Retinal pigment epithelial cell (primary cell): ENCODE measurements at regions not wholly inside any gene's neighbourhood (a gene's known extent, or its start where the extent isn't known, plus 50 kb on each side); places are given as distances from the start of the nearest gene placed in this dataset.
"Not testable (repeated sequence)": the region's sequence is repeated elsewhere in the genome, so short reads cannot be mapped to it uniquely, and the experiment has no call there.

Source experiments
- DNase-seq: peaks from one replicate; pipeline ENCODE4 v3.0.0-alpha.2; 2010; ENCODE audit warnings: low read depth
- H3K4me3 ChIP-seq: 2 replicates; pipeline ENCODE4 v1.5.1; 2011; ENCODE audit warnings: mild to moderate bottlenecking, low read length, control low read depth, moderate library complexity
- TF ChIP-seq, protein P1 (sequence below): conservative IDR thresholded peaks from 2 replicates; pipeline ENCODE4 v1.5.1; 2011; ENCODE audit warnings: low read depth, low read length, control low read depth, inconsistent platforms

DNA sequence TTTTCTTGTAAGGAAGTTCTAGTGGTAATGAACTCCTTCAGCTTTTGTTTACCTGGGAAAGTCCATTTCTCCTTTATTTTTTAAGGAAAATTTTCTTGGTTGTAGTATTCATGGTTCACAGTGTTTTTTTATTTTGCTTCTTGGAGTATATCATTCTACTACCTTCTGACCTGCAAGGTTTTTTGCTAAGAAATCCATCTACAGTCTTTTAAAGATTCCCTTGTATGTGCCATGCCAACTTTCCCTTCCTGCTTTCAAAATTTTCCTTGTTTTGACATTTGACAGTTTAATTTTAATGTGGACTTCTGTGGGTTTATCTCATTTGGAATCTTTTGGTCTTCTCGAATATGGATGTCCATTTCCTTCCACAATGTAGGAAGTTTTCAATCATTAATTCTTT, 855.6 kb downstream of the TBC1D32 start:
- TF ChIP-seq, protein P1, sequence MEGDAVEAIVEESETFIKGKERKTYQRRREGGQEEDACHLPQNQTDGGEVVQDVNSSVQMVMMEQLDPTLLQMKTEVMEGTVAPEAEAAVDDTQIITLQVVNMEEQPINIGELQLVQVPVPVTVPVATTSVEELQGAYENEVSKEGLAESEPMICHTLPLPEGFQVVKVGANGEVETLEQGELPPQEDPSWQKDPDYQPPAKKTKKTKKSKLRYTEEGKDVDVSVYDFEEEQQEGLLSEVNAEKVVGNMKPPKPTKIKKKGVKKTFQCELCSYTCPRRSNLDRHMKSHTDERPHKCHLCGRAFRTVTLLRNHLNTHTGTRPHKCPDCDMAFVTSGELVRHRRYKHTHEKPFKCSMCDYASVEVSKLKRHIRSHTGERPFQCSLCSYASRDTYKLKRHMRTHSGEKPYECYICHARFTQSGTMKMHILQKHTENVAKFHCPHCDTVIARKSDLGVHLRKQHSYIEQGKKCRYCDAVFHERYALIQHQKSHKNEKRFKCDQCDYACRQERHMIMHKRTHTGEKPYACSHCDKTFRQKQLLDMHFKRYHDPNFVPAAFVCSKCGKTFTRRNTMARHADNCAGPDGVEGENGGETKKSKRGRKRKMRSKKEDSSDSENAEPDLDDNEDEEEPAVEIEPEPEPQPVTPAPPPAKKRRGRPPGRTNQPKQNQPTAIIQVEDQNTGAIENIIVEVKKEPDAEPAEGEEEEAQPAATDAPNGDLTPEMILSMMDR: no peak
- H3K4me3 ChIP-seq: no peak overlapping the region
- no peak for DNase-seq

DNA sequence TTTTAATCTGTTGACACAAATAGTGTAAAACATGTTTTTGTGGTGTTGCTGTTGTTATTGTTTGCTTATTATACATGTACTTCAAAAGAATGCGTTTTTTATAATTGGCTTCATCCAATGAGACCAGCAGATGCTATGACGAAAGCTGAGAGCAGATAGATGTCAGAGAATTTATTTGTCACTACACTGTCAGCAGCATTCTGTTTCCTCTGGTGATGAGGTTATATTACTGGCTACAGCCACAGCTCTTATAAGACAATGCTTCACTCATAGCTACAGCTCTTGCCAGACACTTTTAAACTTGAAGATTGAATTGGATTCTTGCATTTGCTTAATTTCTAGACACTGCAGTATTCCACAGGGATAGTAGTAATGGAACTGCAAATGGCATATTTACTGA, 860.5 kb downstream of the TBC1D32 start:
- DNase-seq: no peak
- no peak overlapping the region for H3K4me3 ChIP-seq
- TF ChIP-seq, protein P1: no peak

DNA sequence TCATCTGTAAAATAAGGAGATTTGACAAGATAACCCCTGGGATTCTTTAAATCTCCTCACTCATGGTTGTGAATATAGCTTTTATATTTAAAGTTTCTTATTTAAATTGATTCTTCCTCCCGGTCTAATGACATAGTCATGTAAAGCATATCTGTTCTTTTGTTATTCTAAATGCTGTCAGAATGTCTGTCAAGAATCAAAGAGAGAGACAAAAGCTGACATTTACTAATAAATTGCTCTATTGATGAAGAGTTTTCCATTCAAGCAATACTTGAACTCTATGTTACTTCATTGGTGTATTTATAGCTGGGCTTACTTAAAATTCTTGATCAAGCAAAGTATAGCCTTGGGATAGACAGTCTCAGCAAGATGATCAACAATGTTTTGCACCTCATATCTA, 865.8 kb downstream of the TBC1D32 start:
- TF ChIP-seq, protein P1: no peak
- DNase-seq: no peak
- H3K4me3 ChIP-seq: no peak overlapping the region

DNA sequence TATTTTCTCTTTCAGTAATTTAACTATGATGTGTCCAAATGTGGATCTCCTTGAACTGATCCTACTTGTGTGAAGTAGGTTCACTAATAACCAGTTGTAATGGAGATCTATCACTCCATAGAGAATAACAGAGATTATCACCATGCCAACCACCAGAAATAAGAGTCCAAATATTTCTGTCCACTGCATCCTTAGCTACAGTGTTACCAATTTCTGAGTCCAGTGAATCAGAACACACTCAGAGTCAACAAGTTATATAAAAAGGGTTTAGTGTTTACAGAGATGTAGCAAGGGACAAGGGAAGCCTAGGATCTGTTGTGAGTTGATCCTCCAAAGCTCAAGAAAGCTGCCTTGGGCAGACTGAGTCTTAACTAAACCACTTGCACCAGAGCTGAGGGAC, 882.8 kb downstream of the TBC1D32 start:
- peak; percentile 3 for DNase-seq
- H3K4me3 ChIP-seq: no peak overlapping the region
- TF ChIP-seq, protein P1: no peak

DNA sequence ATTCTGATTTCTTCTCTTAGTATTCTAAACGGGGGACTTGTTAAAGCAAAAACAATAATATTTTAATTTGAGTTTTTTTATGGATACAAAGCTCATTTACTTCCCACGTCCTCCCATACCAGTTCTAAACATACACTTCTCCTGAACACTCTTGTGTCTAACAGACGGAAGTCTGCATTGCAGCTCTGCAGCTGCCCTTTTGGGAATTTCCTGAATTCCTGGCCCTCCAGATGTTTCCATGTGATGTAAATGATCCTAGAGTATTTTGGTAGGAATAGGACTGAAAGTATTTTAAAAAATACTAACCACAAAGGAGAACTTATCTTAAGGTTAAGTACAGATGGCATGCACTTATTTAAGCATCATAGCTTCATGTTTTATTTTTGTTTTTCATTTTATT, 886.7 kb downstream of the TBC1D32 start:
- TF ChIP-seq, protein P1: no peak
- no peak for DNase-seq
- H3K4me3 ChIP-seq: no peak overlapping the region

DNA sequence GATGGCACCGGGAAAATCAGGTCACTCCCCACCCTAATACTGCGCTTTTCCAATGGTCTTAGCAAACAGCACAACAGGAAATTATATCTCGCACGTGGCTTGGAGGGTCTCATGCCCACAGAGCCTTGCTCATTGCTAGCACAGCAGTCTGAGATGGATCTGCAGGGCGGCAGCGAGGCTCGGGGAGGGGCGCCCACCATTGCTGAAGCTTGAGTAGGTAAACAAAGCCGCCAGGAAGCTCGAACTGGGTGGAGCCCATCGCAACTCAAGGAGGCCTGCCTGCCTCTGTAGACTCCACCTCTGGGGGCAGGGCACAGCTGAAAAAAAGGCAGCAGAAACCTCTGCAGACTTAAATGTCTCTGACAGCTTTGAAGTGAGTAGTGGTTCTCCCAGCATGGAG, 901.4 kb downstream of the TBC1D32 start:
- H3K4me3 ChIP-seq, DNase-seq: not testable (repeated sequence)

DNA sequence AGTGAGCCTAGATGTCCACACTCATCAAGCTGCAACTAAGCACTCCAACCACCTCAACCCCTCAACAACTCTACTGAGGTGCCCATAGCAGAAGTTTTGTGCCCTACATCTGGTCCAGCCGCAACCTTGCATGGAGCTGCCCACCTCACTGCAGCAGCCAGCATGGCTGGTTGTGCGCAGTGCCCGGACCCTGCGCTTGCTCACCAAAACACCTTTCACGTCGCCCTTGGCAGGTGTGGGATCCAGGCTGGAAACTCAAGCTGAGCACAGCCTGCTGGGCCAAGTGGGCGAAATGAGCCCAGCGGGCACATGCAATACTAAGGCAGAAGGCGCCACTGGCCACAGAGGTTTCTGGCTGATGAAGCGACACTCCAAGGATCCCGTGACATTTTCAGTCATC, 902.4 kb downstream of the TBC1D32 start:
- TF ChIP-seq, protein P1: no peak
- H3K4me3 ChIP-seq: no peak overlapping the region
- no peak for DNase-seq

DNA sequence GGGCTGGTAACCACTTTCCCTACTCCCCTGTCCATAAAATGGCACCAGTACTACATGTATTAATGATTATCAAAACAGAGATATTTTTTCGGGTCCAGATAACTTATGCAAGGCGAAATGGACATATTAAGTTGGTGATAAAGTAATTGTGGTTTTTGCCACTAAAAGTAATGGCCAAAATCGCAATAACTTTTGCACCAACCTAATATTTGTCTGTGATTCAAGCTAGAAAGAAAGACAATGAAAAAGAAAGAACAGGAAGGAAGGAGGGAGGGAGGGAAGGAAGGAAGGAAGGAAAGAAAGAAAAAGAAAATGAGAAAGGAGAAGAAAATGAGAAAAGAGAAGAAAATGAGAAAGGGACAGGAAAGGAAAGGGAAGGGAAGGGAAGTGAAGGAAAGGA, 922.9 kb downstream of the TBC1D32 start:
- DNase-seq: no peak
- no peak overlapping the region for H3K4me3 ChIP-seq
- TF ChIP-seq, protein P1: no peak
